GM12801 (cell line): ENCODE measurements at regions not wholly inside any gene's neighbourhood (a gene's known extent, or its start where the extent isn't known, plus 50 kb on each side); places are given as distances from the start of the nearest gene placed in this dataset.

Experiments
- CTCF ChIP-seq: IDR thresholded peaks from one replicate; pipeline ENCODE4 v1.5.1; 2011; ENCODE audit warnings: control low read depth; ENCODE audit not compliant: insufficient read length; ENCODE audit errors: extremely low read depth

DNA sequence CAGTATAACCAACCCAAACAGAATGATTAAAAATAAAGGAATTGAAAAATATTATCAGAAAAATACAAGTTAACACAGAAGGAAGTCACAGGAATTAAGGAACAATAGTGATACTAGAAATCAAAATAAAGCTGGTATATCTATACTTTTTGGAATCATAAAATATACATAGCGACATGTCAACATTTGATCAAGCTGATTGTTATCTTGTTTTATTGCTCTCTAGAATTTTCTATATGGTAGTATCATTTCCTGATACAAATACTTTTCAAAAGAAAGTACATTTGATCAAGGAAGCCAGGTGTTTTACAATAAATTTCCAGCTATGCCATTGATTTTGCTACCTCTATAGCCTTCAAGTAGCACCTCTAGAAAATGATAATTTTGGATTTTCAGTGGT, 489.5 kb upstream of the PKN2 start:
- no peak for TF ChIP-seq CTCF

DNA sequence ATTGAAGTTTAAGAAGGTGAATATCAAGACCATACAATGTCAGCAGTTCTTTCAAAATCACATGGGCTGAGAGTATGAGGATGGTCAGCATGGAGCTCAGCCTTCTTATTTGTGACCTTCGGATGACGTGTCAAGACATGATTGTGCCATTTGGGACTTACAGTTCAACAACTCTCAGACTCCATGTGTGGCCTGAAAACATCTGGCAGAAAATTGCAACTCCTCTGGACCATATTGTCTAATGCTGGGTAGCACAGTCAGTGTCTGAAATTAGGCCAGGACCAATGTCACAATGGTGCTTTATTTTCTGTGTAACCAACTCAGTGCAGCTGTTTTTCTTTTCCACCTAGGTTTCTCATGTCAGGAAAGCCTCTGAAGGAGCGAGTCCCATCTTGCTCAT, 483.5 kb upstream of the PKN2 start:
- no peak for TF ChIP-seq CTCF

DNA sequence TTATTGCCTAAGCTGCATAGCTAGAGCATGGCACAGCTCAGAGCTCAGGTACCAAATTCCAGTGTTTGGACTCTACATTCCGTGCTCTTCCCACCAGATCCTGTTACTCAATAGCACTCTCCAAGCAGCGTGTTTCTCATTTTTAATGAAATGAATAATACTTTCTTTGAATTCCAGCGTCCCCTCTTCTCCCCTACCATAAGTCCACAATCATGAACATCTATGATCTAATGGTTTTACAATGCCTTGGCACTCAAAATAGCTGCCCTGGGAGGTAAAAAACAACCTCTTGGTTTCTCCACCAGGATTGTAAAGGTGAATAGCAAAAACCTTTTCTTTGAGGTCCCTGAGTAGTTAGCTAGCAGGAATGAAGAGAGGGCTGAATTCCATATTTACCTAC, 480.0 kb upstream of the PKN2 start:
- TF ChIP-seq CTCF, result no peak

DNA sequence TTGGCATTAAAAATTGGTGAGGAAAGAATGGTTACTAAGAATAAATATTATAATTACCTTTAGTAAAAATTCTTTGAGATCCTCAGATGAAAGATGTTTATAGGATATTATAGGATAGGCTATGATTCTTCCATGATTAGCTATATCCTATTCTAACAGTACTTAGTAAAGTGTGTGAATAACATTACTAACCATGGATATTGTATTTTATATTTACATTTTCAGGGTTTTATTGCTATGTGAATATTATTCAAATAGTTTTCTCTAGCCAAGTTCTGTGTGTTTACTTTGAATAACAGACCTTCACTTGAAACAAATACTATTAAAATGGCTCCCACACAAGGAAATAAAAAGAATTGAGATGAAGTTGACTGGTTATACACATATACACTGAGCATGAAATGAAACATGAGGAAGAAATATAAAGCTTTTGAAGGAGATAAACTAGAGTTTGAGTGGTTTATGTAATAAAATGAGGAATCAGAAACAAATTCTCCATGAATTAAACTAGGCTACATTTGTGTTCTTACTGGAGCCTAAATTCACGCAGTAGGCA, 479.4 kb upstream of the PKN2 start:
- no peak for TF ChIP-seq CTCF

GRCh38 chr1:88208389-88208788, 475.7 kb upstream of the PKN2 start:
- no peak for TF ChIP-seq CTCF

GRCh38 chr1:88210103-88210787, 473.8 kb upstream of the PKN2 start:
- no peak for TF ChIP-seq CTCF

DNA sequence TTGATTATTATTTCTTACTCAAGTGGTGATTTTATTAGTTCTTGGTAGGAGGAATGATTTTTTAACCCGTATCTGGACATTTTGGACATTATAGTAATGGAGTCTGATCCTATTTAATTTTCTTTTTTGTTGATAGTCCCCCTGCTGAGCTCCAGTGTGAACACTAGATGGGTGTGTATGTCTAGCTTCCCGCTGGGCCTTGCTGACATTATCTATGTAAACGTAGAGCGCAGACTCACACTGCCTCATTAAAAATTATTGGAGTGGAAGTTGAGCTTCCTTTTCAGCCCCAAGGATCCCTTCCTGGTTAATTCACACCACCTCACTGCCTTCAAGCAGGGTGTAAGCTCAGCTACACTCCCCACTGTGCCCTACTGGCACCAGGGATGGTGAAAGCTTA, 467.6 kb upstream of the PKN2 start:
- no peak for TF ChIP-seq CTCF
